Choroid plexus epithelial cell (primary cell): ENCODE measurements at regions not wholly inside any gene's neighbourhood (a gene's known extent, or its start where the extent isn't known, plus 50 kb on each side); places are given as distances from the start of the nearest gene placed in this dataset.
A peak's percentile ranks its signal among the peaks of the same experiment; 100 is the strongest.
"Not testable (repeated sequence)": the region's sequence is repeated elsewhere in the genome, so short reads cannot be mapped to it uniquely, and the experiment has no call there.

Source experiments
- DNase-seq: peaks from one replicate; pipeline ENCODE4 v3.0.0-alpha.2; 2010; ENCODE audit warnings: low read depth
- H3K4me3 ChIP-seq: 2 replicates; pipeline ENCODE4 v1.5.1; 2011; ENCODE audit warnings: low read depth, mild to moderate bottlenecking, control low read depth, low read length, moderate library complexity
- TF ChIP-seq, protein P1 (sequence below): conservative IDR thresholded peaks from 2 replicates; pipeline ENCODE4 v1.5.1; 2011; ENCODE audit warnings: low read depth, mild to moderate bottlenecking, control low read depth, inconsistent platforms, low read length, moderate library complexity

GRCh38 chr3:144585953-144586352 lies 614.3 kb downstream of the DIPK2A start:
- H3K4me3 ChIP-seq = no peak overlapping the region
- no peak for DNase-seq
- TF ChIP-seq, protein P1, sequence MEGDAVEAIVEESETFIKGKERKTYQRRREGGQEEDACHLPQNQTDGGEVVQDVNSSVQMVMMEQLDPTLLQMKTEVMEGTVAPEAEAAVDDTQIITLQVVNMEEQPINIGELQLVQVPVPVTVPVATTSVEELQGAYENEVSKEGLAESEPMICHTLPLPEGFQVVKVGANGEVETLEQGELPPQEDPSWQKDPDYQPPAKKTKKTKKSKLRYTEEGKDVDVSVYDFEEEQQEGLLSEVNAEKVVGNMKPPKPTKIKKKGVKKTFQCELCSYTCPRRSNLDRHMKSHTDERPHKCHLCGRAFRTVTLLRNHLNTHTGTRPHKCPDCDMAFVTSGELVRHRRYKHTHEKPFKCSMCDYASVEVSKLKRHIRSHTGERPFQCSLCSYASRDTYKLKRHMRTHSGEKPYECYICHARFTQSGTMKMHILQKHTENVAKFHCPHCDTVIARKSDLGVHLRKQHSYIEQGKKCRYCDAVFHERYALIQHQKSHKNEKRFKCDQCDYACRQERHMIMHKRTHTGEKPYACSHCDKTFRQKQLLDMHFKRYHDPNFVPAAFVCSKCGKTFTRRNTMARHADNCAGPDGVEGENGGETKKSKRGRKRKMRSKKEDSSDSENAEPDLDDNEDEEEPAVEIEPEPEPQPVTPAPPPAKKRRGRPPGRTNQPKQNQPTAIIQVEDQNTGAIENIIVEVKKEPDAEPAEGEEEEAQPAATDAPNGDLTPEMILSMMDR = no peak

- peak; percentile 76 for DNase-seq
- no peak overlapping the region for H3K4me3 ChIP-seq
- TF ChIP-seq, protein P1 = no peak
Observed at GRCh38 chr3:144586382-144586781, 614.8 kb downstream of the DIPK2A start.

GRCh38 chr3:144590854-144591253 lies 619.2 kb downstream of the DIPK2A start:
- peak; percentile 90 for DNase-seq
- no peak overlapping the region for H3K4me3 ChIP-seq
- TF ChIP-seq, protein P1 = no peak

DNA sequence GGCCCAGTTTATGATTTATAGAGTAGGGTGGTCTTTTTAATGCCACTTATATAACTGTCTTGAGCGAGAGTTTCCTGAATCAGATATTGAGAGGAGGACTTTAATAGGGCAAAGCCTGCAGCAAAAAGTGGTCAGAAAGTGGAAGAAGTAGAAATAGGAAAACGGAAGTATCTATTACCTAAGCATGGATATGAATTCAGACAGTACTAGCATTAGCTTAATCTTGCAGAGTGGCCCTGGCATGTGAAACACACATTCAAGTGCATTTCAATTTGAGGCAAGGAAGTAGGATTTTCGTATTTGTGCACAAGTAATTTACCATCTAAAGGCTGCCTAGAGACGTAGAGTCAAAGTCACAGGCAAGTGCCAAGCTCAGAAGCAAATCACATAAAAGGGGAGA lies 622.3 kb downstream of the DIPK2A start:
- TF ChIP-seq, protein P1 = no peak
- H3K4me3 ChIP-seq = no peak overlapping the region
- DNase-seq = no peak

DNA sequence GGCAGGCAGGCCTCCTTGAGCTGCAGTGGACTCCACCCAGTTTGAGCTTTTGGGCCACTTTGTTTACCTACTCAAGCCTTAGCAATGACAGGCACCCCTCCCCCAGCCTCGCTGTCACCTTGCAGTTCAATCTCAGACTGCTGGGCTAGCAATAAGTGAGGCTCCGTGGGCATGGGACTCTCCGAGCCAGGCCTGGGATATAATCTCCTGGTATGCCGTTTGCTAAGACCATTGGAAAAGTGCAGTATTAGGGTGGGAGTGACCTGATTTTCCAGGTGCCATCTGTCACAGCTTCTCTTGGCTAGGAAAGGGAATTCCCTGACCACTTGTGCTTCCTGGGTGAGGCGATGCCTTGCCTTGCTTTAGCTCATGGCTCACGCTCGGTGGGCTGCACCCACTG lies 648.6 kb downstream of the DIPK2A start:
- DNase-seq, H3K4me3 ChIP-seq: not testable (repeated sequence)

- H3K4me3 ChIP-seq = no peak overlapping the region
- peak; percentile 1 for DNase-seq
- TF ChIP-seq, protein P1 = no peak
Observed at GRCh38 chr3:144622845-144623244, 651.2 kb downstream of the DIPK2A start.

DNA sequence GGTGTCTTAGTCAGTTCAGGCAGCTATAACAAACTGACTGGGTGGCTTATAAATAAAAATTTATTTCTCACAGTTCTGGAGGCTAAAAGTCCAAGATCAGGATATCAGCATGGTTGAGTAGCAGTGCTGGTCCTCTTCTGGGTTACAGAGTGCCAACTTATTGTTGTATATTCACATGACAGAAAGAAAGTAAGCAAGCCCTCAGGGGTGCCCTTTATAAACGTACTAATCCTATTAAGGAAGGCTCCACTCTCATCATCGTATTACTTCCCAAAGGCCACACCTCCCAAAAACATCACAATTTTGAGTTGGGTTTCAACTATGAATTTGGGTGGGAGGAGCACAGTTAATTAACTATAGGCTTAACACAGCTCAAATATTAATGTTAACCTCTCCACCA lies 653.0 kb downstream of the DIPK2A start:
- TF ChIP-seq, protein P1 = no peak
- no peak overlapping the region for H3K4me3 ChIP-seq
- DNase-seq = no peak

DNA sequence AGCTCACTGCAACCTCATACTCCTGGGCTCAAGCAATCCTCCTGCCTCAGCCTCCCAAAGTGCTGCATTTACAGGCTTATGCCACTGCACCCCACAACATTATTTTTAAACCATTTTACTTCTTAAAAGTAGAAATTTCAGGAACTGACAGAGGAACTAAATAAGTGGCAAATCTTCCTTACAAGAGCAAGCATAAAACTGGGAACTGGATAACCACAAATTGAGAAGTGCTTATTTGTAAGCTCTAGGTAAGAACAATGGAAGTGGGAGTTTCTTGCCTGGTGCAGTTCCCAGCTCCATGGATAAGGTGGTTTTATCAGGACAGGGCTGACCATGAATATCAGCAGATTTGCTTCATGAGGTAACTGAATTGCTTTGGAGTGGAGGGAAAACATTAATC lies 655.2 kb downstream of the DIPK2A start:
- TF ChIP-seq, protein P1 = no peak
- DNase-seq = no peak

More for the DNA sequence above, 655.2 kb downstream of the DIPK2A start:
- no peak overlapping the region for H3K4me3 ChIP-seq
